Germinal center (tissue), 1 donor: ENCODE measurements at regions not wholly inside any gene's neighbourhood (a gene's known extent, or its start where the extent isn't known, plus 50 kb on each side); places are given as distances from the start of the nearest gene placed in this dataset.

Experiments
- DNase-seq: peaks from one replicate; pipeline ENCODE4 v3.0.0; 2012; ENCODE audit warnings: mixed read lengths, low spot score

GRCh38 chr7:98040626-98041360, 50.8 kb upstream of the OCM2 start:
- DNase-seq: no peak

GRCh38 chr7:98046816-98047215, 56.8 kb upstream of the OCM2 start:
- no peak for DNase-seq

- DNase-seq: no peak
These were observed 57.6 kb upstream of the LMTK2 start for GRCh38 chr7:98049034-98049433.

- peak; percentile 50 for DNase-seq
These were observed 55.4 kb upstream of the LMTK2 start for GRCh38 chr7:98051118-98051744.

- no peak for DNase-seq
These were observed 52.1 kb upstream of the LMTK2 start for GRCh38 chr7:98054585-98054984.

- no peak for DNase-seq
These were observed 50.1 kb upstream of the LMTK2 start for GRCh38 chr7:98056580-98056979.
